Astrocyte (in vitro differentiated cells and primary cell): ENCODE measurements at regions not wholly inside any gene's neighbourhood (a gene's known extent, or its start where the extent isn't known, plus 50 kb on each side); places are given as distances from the start of the nearest gene placed in this dataset.
"Not testable (repeated sequence)": the region's sequence is repeated elsewhere in the genome, so short reads cannot be mapped to it uniquely, and the experiment has no call there.

Source experiments
- CTCF ChIP-seq: IDR thresholded peaks from 2 replicates; pipeline ENCODE4 v1.5.1; 2011; ENCODE audit warnings: low read depth, mild to moderate bottlenecking, inconsistent platforms, low read length, moderate library complexity; ENCODE audit not compliant: insufficient read depth
- EZH2 ChIP-seq: IDR thresholded peaks from 2 replicates; pipeline ENCODE4 v1.6.1; 2012; ENCODE audit warnings: mild to moderate bottlenecking, low read length, inconsistent platforms; ENCODE audit not compliant: insufficient read depth

GRCh38 chr1:206384029-206384807 is 86.1 kb upstream of the IKBKE start:
- TF ChIP-seq CTCF = peak; percentile 28
- TF ChIP-seq EZH2 = not testable (repeated sequence)
